Pons (tissue), 1 donor: ENCODE measurements at regions not wholly inside any gene's neighbourhood (a gene's known extent, or its start where the extent isn't known, plus 50 kb on each side); places are given as distances from the start of the nearest gene placed in this dataset.
"Not testable (repeated sequence)": the region's sequence is repeated elsewhere in the genome, so short reads cannot be mapped to it uniquely, and the experiment has no call there.

Experiments
- DNase-seq: peaks from one replicate; pipeline ENCODE4 v3.0.0-alpha.2; 2016; ENCODE audit warnings: low spot score

- no peak for DNase-seq
These were observed 152.6 kb upstream of the TPM1 start for GRCh38 chr15:62889734-62890505.

DNA sequence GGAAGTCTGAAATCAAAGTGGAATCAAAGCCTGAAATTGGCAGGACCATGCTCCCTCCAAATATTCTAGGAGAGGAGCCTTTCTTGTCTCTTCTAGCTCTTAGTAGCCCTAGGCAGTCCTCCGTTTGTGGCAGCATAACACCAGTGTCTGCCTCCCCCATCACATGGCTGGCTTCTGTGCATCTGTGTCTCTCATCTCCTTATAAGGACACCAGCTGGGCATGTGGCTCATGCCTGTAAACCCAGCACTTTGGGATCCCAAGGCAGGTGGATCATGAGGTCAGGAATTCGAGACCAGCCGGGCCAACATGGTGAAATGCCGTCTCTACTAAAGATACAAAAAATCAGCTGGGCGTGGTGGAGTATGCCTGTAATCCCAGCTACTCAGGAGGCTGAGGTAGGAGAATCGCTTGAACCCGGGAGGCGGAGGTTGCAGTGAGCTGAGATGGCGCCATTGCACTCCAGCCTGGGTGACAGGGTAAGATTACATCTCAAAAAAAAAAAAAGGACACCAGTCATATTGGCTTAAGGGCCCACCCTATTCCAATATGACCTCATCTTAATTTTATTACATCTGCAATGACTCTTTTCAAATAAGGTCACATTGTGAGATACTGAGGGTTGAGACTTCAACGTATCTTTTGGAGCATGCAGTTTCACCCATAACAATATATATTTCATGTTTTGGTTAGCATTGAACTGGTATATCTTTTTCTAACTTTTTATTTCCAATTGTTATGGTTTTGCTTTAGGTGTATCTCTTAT lies 148.0 kb upstream of the TPM1 start:
- no peak for DNase-seq

GRCh38 chr15:62895139-62895866 lies 147.2 kb upstream of the TPM1 start:
- no peak for DNase-seq

DNA sequence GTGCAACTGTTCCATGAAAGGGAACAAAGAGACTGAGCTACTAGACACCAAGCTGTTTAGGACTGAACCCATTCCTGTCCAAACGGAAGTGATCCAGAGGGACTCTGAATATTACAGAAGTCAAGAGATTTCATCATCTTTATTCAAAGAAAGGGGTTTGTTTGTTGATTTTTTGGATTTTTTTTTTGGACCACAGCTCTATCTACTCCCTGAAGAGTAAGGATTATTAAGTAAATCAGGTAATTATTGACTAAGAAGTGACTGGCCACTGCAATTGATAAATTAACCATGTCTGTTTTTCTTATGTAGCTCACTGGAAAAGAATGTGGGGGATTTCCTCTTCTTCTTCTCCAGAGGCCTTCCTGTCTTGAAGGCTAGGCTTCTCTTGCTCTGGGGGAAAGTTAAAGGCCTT lies 146.6 kb upstream of the TPM1 start:
- no peak for DNase-seq

- DNase-seq = no peak
These were observed 146.1 kb upstream of the TPM1 start for GRCh38 chr15:62896380-62896866.

DNA sequence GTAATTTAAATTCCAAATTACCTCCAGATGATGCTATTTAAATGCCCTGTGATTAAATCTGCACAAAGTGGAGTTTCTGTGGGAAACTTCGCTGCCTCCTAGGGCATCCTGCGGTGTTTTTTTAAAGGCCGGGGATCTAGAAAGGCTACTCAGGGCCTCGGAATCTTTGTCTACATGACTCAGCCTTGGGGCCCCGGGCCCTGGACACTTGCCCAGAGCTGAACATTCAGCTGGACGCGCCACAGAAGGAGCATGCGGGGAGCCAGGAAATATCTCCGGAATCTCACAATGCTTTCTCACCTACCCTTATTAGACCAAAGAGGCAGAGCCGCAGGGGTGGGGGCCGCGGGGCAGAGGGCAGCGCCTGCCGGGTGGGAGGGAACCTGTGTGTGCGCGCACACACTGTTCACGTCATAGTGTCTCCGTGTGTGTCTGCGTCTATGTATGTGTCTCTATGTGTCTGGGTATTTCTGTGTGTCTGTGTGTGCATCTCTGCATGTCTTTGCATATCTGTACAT lies 145.5 kb upstream of the TPM1 start:
- DNase-seq = peak; percentile 8

- no peak for DNase-seq
These were observed 144.9 kb upstream of the TPM1 start for GRCh38 chr15:62897634-62898033.

DNA sequence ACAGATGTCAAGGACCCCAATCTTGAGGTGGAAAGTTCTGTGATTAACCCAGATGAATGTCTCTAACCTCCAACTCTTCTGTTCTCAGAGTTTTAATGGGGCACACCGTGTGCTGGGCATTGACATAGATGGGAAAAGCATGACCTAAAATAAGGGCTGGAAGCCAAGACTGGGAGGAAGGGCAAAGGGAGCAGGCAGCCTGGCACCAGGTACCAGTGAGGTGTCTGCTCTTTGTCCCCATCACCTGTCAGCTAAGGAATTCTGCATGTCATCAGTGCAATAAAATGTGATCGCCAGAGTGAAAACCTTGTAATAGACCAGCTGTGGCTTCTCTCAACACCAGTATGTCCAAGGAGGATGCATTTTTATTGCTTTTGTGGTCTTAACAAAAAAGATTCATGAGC lies 143.5 kb upstream of the TPM1 start:
- no peak for DNase-seq

DNA sequence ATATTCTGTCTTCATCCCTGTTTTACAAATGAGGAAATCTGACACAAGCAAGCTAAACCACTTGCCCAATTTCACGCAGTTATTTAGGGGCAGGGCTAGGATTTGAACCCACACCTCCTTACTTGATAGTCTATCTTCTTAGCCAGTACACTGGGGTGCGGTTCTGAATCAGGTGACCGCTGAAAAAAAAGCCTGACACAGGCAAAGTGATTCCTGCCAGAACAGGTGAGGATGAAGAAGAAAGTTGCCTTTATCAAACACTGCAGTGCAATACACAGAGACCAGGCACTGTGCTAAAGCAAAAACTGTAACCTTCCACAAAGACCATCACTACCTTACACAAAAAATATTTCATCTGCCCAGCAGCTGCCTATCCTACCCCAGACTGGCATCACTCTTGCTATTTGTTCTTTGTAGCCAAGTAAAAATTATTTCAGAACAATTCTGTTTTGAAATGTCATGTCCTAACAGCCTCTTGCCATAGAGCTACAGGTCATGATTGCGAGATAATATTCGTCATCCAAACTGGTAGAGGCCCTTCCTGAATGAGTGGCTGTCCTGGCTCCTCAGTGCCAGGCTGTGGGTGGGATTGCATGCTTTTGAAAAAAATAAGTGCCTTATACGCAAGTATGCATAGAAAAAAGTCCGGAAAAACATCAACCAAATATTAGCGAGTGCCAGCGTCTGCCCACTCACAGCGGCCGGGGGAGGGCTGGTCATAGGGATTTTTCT lies 142.3 kb upstream of the TPM1 start:
- DNase-seq = no peak

DNA sequence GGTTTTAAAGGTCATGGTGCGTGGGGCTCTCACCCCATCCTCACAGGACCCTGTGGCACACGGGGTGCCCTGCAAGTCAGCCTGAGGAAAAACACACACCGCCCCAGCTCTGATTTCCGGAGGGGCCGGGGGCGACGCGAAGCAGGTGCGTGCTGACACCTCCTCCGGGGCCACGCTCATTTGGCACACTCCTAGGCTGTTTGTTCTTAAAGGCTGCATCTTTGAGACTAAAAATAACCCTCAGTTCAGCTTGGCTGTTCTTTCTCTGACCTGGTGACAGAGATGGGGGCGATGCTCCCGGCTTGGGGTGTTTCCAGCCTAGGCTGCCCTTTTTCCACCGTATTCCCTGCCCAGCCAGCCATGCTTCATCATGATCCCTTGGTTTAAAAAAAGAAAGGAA lies 141.5 kb upstream of the TPM1 start:
- no peak for DNase-seq

DNA sequence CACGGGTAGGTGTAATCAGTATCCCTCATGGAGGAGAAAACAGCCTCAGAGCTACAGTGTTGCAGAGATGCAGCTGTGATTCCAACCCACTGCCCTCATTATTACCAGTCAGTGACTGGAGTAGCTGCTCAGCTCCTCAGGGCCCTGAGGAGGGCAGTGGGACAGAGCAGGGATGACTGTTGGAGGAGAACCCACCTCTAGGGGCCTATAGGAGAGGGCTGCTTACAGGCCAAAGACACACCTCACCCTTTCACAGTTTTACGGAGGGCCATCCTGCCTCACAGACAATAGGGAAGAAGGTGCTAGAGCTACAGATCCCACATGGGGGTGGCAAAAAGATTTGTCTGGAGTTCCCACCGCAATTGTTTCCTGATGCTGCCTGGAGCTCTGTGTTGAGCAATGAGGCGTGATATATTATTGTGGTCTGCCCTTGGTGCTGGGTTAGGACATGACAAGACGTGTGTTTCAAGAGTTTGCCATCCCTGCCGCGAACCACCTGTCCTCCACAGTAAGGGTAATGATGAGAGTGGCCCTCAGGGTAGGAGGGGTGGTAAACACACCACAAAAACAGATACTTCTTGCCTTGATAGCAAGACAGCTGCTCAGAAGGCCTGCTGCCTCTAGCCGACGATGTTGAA lies 140.5 kb upstream of the TPM1 start:
- DNase-seq = no peak

DNA sequence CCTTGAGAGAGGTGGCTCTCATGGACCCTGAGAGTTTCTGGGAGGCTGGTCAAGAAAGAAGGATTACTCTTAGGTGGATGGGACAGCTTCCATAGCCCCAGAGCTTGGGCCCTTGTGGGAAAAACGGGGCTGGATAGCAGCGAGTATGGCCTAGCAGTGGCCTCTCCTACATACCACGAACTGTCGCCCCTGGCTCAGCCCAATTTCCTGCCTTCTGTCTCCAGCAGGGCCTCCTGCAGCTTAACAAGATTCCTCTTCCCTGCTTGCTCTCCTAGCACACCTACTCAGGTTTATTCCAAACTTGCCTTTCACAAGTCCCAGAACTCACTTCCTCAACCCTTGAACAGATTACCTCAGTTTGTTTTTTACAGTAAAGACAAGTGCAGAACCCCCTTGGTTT lies 139.7 kb upstream of the TPM1 start:
- no peak for DNase-seq

GRCh38 chr15:62903437-62903836 lies 139.1 kb upstream of the TPM1 start:
- no peak for DNase-seq

DNA sequence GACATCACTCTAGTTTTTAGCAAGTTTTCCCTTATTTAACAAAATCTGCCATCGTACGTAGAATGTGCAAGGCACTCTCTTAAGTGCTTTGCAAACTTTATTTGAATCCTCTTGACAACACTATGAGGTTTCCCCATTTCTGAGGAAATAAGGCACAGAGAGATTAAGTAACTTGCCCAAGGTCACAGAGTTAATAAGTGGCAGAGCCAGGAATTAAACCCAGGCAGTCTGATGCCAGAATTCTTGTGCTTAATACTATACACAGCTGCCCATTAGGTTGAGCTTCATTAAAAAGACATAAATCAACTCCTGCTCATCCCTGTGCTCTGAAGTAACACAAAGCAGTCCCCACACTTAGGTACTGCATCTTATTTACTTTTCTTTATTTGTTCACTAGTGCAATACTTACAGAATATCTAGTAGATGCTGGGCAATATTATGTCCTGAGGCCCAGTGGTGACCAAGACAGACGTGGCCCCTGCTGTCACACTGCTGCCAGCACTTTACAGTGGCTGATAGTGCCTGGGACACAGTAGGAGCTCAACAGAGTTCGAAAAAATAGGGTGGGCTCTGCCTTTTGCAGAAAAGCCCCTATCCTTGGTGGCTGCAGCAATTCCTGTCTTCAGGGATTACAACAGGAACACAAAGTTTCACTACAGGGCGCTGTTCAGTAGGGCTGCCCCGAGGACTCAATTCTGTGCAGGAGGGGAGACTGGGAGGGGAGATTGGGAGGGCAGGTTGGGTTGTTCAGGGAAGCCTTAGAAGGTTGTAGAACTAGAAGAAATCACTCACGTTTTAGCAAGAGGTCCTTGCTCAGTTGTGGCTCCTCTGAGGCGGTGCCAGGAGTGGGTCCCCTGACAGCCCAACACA lies 138.3 kb upstream of the TPM1 start:
- no peak for DNase-seq

- DNase-seq = no peak
These were observed 135.9 kb upstream of the TPM1 start for GRCh38 chr15:62906627-62907026.

DNA sequence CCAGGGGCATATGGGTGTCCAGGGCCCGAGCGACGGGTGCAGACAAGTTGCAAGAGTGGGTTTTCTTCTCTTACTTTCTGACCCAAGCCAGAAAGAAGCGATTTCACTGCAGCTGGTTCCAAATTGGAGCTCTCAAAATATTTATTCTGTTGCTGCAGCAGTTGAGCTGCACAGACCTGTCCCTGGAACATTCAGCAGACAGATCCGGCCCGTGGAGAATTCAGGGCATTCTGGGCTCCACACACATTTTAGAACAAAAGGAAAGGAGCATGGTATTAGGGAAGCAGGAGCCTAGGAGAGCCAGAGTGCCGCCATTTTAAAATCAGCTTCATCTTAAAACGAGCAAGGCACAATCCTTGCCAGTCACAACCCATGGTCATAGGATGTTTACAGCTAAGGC lies 135.3 kb upstream of the TPM1 start:
- DNase-seq = no peak

- DNase-seq = not testable (repeated sequence)
These were observed 134.2 kb upstream of the TPM1 start for GRCh38 chr15:62908341-62908740.

GRCh38 chr15:62909257-62909656 lies 133.3 kb upstream of the TPM1 start:
- no peak for DNase-seq

GRCh38 chr15:62912282-62912681 lies 130.3 kb upstream of the TPM1 start:
- DNase-seq = no peak

GRCh38 chr15:62912808-62913207 lies 129.7 kb upstream of the TPM1 start:
- DNase-seq = no peak
